ENCODE measurements at regions not wholly inside any gene's neighbourhood (a gene's known extent, or its start where the extent isn't known, plus 50 kb on each side); places are given as distances from the start of the nearest gene placed in this dataset.

GRCh38 chr4:131526686-131527085 lies 1622.4 kb upstream of the PCDH10 start:
- no peak for TF ChIP-seq CTCF (IDR thresholded peaks at IDR 0.05)

GRCh38 chr4:131531087-131531486 lies 1618.0 kb upstream of the PCDH10 start:
- CTCF ChIA-PET = no interaction called here
- no peaks in the 10 kb centered on the region for H3K4me1 Mint-ChIP-seq (ENCODE audit: low read depth)
- no peaks in the 10 kb centered on the region for H3K9me3 Mint-ChIP-seq
- ATAC-seq (ENCODE audit: poor library complexity) = no peak
- H3K27ac Mint-ChIP-seq = no peak overlapping the region
- Histone ChIP-seq H3K9me3 (ENCODE audit: control insufficient read depth in 1 of 2, insufficient read depth in 1 of 2, low read length in 2 of 2) (no peaks in the 10 kb centered on the region), H3K4me3 (ENCODE audit: low read length) (no peak overlapping the region), H3K27ac (ENCODE audit: low read depth in 1 of 2, low read length in 2 of 2) (no peak overlapping the region), H3K27me3 (ENCODE audit: control insufficient read depth in 1 of 2, insufficient read depth in 2 of 2, low read length in 2 of 2) (no peaks in the 10 kb centered on the region), H3K36me3 (ENCODE audit: insufficient read depth, low read length) (no peaks in the 10 kb centered on the region), H3K4me1 (ENCODE audit: insufficient read depth, low read length) (no peaks in the 10 kb centered on the region)
- no peak for DNase-seq
- TF ChIP-seq CTCF (IDR thresholded peaks at IDR 0.05) = no peak
- H3K4me3 Mint-ChIP-seq = no peak overlapping the region
- no peaks in the 10 kb centered on the region for H3K27me3 Mint-ChIP-seq
- POLR2A ChIA-PET = no interaction called here
- H3K36me3 Mint-ChIP-seq (ENCODE audit: low read depth) = no peaks in the 10 kb centered on the region
- intact Hi-C loops (cut with DNase I, micrococcal nuclease) = no loop called here

More at GRCh38 chr4:131526686-131527085, 1622.4 kb upstream of the PCDH10 start:
- Mint-ChIP-seq H3K4me3 (no peak overlapping the region), H3K4me1 (ENCODE audit: low read depth) (no peaks in the 10 kb centered on the region), H3K36me3 (ENCODE audit: low read depth) (no peaks in the 10 kb centered on the region), H3K9me3 (no peaks in the 10 kb centered on the region), H3K27ac (no peak overlapping the region), H3K27me3 (no peaks in the 10 kb centered on the region)
- no peak overlapping the region for H3K4me3 ChIP-seq (ENCODE audit: low read length)
- ChIA-PET CTCF (no interaction called here), POLR2A (no interaction called here)
- H3K4me1 ChIP-seq (ENCODE audit: insufficient read depth, low read length) = no peaks in the 10 kb centered on the region
- ATAC-seq (ENCODE audit: poor library complexity) (no peak), DNase-seq (no peak)
- no peak overlapping the region for H3K27ac ChIP-seq (ENCODE audit: low read depth in 1 of 2, low read length in 2 of 2)
- intact Hi-C loops (cut with DNase I, micrococcal nuclease) = no loop called here
- no peaks in the 10 kb centered on the region for H3K27me3 ChIP-seq (ENCODE audit: control insufficient read depth in 1 of 2, insufficient read depth in 2 of 2, low read length in 2 of 2)
- no peaks in the 10 kb centered on the region for H3K9me3 ChIP-seq (ENCODE audit: control insufficient read depth in 1 of 2, insufficient read depth in 1 of 2, low read length in 2 of 2)
- no peaks in the 10 kb centered on the region for H3K36me3 ChIP-seq (ENCODE audit: insufficient read depth, low read length)

GRCh38 chr4:131534944-131535645 lies 1614.0 kb upstream of the PCDH10 start:
- Histone ChIP-seq H3K9me3 (ENCODE audit: control insufficient read depth in 1 of 2, insufficient read depth in 1 of 2, low read length in 2 of 2) (no peaks in the 10 kb centered on the region), H3K27me3 (ENCODE audit: control insufficient read depth in 1 of 2, insufficient read depth in 2 of 2, low read length in 2 of 2) (no peaks in the 10 kb centered on the region), H3K27ac (ENCODE audit: low read depth in 1 of 2, low read length in 2 of 2) (no peak overlapping the region), H3K4me3 (ENCODE audit: low read length) (no peak overlapping the region), H3K36me3 (ENCODE audit: insufficient read depth, low read length) (no peaks in the 10 kb centered on the region), H3K4me1 (ENCODE audit: insufficient read depth, low read length) (no peaks in the 10 kb centered on the region)
- ATAC-seq (ENCODE audit: poor library complexity) (no peak), DNase-seq (no peak)
- Mint-ChIP-seq H3K9me3 (no peaks in the 10 kb centered on the region), H3K27me3 (no peaks in the 10 kb centered on the region), H3K36me3 (ENCODE audit: low read depth) (no peaks in the 10 kb centered on the region), H3K4me3 (no peak overlapping the region), H3K4me1 (ENCODE audit: low read depth) (no peaks in the 10 kb centered on the region), H3K27ac (no peak overlapping the region)
- intact Hi-C loops (cut with DNase I, micrococcal nuclease) = no loop called here
- no peak for TF ChIP-seq CTCF (IDR thresholded peaks at IDR 0.05)
- ChIA-PET POLR2A (no interaction called here), CTCF (no interaction called here)

Data from CD4-positive, alpha-beta T cell (primary cell).